ENCODE measurements at regions not wholly inside any gene's neighbourhood (a gene's known extent, or its start where the extent isn't known, plus 50 kb on each side); places are given as distances from the start of the nearest gene placed in this dataset.

DNA sequence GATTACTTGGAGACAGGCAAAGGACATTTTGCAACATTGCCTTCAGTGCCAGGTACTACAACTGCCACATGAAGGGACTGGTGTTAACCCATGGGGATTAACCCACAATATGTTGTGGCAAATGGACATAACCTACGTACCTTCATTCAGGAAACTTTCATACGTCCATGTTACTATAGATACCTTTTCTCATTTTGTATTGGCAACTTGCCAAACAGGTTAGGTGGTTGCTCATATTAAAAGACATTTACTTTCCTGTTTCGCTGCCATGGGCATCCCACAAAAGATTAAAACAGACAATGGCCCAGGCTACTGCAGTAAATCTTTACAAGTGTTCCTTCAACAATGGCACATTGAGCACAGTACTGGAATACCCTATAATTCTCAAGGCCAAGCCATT lies 925.3 kb downstream of the SLITRK6 start:
- Histone ChIP-seq H3K4me3 (no peak overlapping the region), H3K36me3 (no peaks in the 10 kb centered on the region), H3K27me3 (replicated peaks) (no peaks in the 10 kb centered on the region), H3K4me1 (replicated peaks) (no peaks in the 10 kb centered on the region), H3K27ac (no peak overlapping the region), H3K9me3 (replicated peaks) (no peaks in the 10 kb centered on the region)
- no peak for DNase-seq (ENCODE audit: low read depth in 1 of 2, low spot score in 2 of 2)

DNA sequence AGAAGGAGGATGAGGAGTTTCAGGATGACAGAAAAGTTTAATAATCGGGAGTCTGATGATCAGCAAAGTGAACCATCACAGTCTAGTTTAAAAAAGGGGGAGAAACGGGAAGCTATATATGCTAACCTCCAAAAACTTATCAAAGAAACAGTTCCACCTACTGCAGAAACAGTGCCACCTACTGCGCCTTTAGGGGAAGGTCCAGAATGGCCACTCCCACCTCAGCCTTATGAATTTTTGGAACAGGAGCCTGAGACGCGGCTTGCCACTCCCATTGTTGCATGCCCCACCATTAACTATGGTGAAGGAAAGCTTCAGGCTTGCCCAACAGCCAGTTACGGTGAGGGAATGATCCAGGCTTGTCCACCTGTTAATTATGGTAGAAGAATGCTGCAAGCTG lies 929.0 kb downstream of the SLITRK6 start:
- H3K9me3 ChIP-seq (replicated peaks), result no peaks in the 10 kb centered on the region
- no peak for DNase-seq (ENCODE audit: low read depth in 1 of 2, low spot score in 2 of 2)
- no peaks in the 10 kb centered on the region for H3K36me3 ChIP-seq
- no peaks in the 10 kb centered on the region for H3K27me3 ChIP-seq (replicated peaks)
- no peak overlapping the region for H3K27ac ChIP-seq
- no peaks in the 10 kb centered on the region for H3K4me1 ChIP-seq (replicated peaks)
- H3K4me3 ChIP-seq, result no peak overlapping the region

DNA sequence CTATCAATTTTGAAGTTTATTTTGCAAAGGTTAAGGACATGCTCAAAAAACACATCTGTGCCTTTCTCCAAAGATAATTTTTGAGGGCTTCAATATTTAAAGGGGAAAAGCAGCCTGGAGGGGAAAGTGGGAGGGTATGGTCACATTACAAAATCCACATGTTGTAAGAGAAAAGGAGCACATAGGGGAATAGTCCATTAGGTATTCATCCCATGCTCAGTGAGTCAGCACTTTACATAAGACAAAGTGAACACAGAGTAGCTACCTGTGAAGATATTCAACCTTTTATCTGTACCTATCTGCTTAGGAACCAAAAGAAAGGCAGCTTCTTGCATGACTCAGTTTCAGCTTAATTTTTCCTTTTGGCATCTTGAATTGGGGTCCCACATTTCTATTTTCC lies 932.0 kb downstream of the SLITRK6 start:
- Histone ChIP-seq H3K4me3 (no peak overlapping the region), H3K36me3 (no peaks in the 10 kb centered on the region), H3K9me3 (replicated peaks) (no peaks in the 10 kb centered on the region), H3K4me1 (replicated peaks) (no peaks in the 10 kb centered on the region), H3K27me3 (replicated peaks) (no peaks in the 10 kb centered on the region), H3K27ac (no peak overlapping the region)
- no peak for DNase-seq (ENCODE audit: low read depth in 1 of 2, low spot score in 2 of 2)

DNA sequence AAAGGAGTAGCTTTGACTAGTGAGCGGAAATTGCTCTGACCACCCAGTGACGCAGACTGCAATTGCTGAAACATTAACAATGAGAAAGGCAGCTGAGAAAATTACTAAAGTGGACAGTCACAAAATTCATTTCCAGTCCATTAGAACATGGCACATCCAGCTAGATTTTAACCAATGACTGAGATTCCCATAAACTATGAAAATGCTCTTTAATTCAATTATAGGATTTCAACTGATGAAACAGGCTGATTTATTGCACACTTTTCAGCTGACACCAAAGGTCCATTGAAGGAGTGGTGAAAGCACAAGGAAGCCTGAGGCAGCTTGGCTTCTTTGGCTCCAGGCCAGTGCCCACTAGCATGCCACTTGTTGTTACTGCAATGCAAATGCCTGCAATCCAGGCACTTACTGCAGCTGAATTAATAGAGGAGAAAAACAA lies 933.4 kb downstream of the SLITRK6 start:
- Histone ChIP-seq H3K36me3 (no peaks in the 10 kb centered on the region), H3K27me3 (replicated peaks) (no peaks in the 10 kb centered on the region), H3K27ac (no peak overlapping the region), H3K9me3 (replicated peaks) (no peaks in the 10 kb centered on the region), H3K4me1 (replicated peaks) (no peaks in the 10 kb centered on the region), H3K4me3 (no peak overlapping the region)
- no peak for DNase-seq (ENCODE audit: low read depth in 1 of 2, low spot score in 2 of 2)

DNA sequence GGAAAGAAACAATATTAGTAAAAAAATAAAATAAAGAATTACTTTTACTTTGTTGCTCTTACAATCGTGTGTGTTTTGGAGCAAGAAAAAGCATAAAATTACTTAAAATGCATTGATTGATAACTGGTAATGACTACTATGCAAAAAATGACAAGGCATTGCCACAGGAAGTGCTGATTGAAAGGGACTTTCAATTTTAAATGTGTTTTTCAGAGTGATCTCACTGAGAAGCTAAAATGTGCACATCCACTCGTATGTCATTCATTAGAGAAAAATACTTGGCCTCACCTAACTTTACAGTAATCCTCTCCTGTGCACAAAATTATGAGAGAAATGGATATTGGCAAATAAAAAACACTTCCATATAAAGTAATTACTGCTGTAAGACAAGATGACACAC lies 934.9 kb downstream of the SLITRK6 start:
- Histone ChIP-seq H3K4me1 (replicated peaks) (no peaks in the 10 kb centered on the region), H3K27ac (no peak overlapping the region), H3K27me3 (replicated peaks) (no peaks in the 10 kb centered on the region), H3K9me3 (replicated peaks) (no peaks in the 10 kb centered on the region), H3K36me3 (no peaks in the 10 kb centered on the region), H3K4me3 (no peak overlapping the region)
- DNase-seq (ENCODE audit: low read depth in 1 of 2, low spot score in 2 of 2), result no peak

DNA sequence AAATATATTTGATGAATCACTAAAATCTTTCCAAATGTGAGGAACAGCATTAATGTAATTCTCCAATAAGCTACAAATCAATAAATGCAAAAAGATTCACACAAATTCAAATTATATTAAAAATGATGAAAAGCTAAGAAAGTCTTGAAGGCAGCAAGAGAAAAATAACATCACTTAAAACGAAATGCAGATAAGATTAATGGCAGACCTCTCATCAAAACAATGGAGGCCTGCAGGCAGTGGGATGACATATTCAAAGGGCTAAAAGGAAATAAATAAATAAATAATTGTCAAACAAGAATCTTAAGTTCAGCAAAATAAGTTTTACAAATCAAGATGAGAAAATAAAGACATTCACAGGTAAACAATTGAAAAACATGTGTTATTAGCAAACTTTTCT lies 952.1 kb downstream of the SLITRK6 start:
- no peak overlapping the region for H3K4me3 ChIP-seq
- H3K4me1 ChIP-seq (replicated peaks), result no peaks in the 10 kb centered on the region
- no peaks in the 10 kb centered on the region for H3K9me3 ChIP-seq (replicated peaks)
- no peak overlapping the region for H3K27ac ChIP-seq
- no peak for DNase-seq (ENCODE audit: low read depth in 1 of 2, low spot score in 2 of 2)
- no peaks in the 10 kb centered on the region for H3K27me3 ChIP-seq (replicated peaks)
- H3K36me3 ChIP-seq, result no peaks in the 10 kb centered on the region

DNA sequence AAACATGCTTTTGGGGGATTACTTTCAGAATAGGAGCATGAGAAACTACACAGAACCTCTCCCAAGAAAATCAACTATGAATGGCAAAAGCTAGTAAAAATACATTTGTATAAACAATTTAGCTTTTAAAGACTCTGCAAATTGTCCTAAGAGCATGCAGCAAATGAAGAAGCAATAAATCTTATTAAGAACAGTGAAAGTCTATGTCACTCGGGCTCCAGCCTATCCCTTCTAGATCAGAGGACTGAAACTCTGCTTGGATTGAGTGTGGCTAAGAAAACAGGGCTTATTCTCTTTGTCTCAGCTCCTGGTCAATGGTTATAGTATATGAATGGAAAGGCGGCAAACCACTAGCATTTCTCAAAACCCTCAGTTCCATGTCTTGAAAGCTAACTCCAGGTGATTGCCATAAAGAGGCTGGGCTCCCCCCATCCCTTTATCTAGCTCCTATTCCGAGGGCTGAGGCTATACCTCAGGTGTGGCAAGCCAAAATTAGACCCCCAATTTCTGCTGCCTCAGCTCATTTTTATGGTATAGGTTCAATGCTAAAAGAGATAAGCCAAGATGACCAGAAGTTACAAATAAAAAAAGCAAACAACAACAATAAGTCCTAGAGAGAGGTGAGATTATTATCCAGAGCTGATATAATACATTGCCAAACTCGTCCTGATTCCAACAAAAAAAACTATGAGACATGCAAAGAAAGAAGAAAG lies 953.2 kb downstream of the SLITRK6 start:
- DNase-seq (ENCODE audit: low read depth in 1 of 2, low spot score in 2 of 2), result no peak
- Histone ChIP-seq H3K36me3 (no peaks in the 10 kb centered on the region), H3K27ac (no peak overlapping the region), H3K4me3 (no peak overlapping the region), H3K9me3 (replicated peaks) (no peaks in the 10 kb centered on the region), H3K27me3 (replicated peaks) (no peaks in the 10 kb centered on the region), H3K4me1 (replicated peaks) (no peaks in the 10 kb centered on the region)

DNA sequence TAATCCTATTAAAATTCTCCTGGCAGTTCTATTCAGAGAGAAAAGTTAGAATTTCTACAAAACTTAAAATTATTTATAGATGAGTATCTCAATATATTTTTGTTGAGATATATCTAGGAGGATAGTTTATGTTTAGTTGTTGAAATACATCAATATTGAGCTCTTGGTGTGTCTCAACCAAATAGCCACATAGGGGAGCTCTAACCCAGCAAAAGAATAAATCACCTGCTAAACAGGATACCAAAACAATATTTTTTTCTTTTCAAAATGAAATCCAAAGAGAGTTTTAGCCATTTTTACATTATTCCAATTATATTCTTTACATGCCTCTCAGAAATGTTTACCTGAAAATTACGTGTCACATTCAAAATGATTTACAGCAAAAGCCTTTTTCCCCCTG lies 954.7 kb downstream of the SLITRK6 start:
- DNase-seq (ENCODE audit: low read depth in 1 of 2, low spot score in 2 of 2), result no peak
- no peaks in the 10 kb centered on the region for H3K9me3 ChIP-seq (replicated peaks)
- no peaks in the 10 kb centered on the region for H3K4me1 ChIP-seq (replicated peaks)
- H3K27me3 ChIP-seq (replicated peaks), result no peaks in the 10 kb centered on the region
- no peak overlapping the region for H3K27ac ChIP-seq
- no peak overlapping the region for H3K4me3 ChIP-seq
- no peaks in the 10 kb centered on the region for H3K36me3 ChIP-seq

DNA sequence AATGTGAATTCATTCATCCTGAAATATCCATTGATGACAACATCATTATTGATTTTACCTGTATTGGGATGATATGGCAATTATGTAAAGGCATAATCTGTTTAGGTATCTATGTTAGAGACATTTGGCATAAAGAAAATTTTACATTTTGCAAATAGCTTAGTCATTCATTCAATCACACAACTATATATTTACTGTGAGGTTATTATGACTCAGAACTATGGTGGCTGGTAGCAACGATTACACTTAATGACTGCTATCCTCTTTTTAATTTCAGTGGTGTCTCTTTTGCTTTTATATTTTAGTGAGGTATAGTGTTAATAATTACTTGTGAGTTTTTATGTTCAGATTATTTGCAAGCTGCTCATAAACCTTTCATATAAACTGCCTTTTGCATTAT lies 955.9 kb downstream of the SLITRK6 start:
- Histone ChIP-seq H3K9me3 (replicated peaks) (no peaks in the 10 kb centered on the region), H3K36me3 (no peaks in the 10 kb centered on the region), H3K27me3 (replicated peaks) (no peaks in the 10 kb centered on the region), H3K4me1 (replicated peaks) (no peaks in the 10 kb centered on the region), H3K27ac (no peak overlapping the region), H3K4me3 (no peak overlapping the region)
- no peak for DNase-seq (ENCODE audit: low read depth in 1 of 2, low spot score in 2 of 2)

DNA sequence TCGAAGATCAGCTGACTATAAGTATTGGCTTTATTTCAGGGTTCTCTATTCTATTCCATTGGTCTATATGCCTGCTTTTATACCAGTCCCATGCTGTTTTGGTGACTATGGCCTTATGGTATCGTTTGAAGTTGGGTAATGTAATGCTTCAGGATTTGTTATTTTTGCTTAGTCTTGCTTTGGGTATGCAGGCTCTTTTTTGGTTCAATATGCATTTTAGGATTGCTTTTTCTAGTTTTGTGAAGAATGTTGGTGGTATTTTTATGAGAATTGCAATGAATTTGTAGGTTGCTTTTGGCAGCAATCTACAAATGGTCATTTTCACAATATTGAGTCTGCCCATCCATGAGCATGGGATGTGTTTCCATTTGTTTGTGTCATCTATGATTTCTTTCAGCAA lies 951.9 kb upstream of the SLITRK1 start:
- Histone ChIP-seq H3K27me3 (replicated peaks) (no peaks in the 10 kb centered on the region), H3K27ac (no peak overlapping the region), H3K4me1 (replicated peaks) (no peaks in the 10 kb centered on the region), H3K4me3 (no peak overlapping the region), H3K36me3 (no peaks in the 10 kb centered on the region), H3K9me3 (replicated peaks) (no peaks in the 10 kb centered on the region)
- DNase-seq (ENCODE audit: low read depth in 1 of 2, low spot score in 2 of 2), result no peak

DNA sequence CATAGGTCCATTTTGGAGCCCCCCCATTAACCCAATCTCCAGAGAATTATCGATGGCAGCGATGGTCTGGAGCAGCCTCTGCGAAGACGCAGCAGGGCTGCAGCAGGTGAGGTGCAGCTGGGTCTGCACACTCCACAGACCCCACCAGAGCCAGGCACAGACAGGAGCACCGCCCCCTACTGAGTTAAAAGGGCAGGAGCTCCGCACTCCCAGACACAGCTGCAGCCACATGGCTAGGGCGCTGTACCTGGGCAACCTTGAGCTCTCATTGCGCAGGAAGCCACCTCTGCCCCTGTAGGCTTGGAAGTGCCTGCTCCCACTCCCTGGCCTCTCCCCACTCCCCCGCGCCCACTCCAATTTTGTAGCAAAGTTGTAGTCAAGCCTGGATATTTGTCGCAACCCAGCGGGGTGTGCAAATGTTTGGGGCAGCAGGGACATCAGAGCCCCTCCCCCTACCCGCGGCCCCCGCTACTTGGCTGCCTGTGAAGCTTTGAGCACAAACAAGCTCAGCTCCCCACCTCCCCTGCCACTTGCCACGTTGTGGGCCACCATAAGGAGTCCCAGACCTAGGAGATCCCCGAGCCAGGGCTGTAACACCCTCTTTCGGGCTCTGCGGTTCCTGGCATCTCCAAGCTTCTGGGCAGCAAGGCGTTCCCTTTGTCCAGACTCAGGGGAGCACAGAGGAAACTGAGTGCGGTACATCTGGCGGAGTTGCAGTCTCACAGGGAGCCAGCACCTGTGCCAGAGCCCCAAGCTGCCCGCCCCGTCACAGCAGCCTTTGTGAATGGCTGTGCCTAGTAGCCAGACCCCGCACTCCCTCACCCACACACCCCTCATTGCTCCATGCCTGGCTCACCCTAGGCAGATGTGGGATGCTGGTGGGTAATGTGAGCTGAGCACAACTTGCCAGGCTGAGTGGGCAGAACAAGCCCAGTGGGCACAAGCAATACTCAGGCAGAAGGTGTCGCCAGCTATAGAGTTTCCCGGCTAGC lies 949.7 kb upstream of the SLITRK1 start:
- H3K4me3 ChIP-seq, result no peak overlapping the region
- DNase-seq (ENCODE audit: low read depth in 1 of 2, low spot score in 2 of 2), result no peak
- no peaks in the 10 kb centered on the region for H3K36me3 ChIP-seq
- H3K27me3 ChIP-seq (replicated peaks), result no peaks in the 10 kb centered on the region
- no peak overlapping the region for H3K27ac ChIP-seq
- H3K9me3 ChIP-seq (replicated peaks), result no peaks in the 10 kb centered on the region
- H3K4me1 ChIP-seq (replicated peaks), result no peaks in the 10 kb centered on the region

DNA sequence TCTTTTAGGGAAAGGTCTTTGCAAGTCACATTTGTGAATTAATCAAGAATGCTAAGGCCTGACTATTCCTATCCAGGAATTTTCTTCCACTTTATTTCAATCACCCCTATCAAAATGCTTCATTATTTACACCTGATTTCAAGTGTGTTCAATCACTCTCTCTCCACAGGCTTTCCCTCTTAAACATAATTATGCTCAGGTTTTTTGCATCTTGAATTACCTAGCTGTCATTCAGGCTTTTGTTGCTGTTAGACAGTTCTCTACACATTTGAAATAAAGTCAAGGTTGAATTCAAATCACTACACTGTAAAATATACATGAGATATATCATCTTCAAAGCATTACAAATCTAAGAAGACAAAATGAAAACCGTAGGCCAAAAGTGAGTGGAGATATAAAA lies 941.3 kb upstream of the SLITRK1 start:
- Histone ChIP-seq H3K27ac (no peak overlapping the region), H3K27me3 (replicated peaks) (no peaks in the 10 kb centered on the region; the same call in 1 of the 2 replicates), H3K4me3 (no peak overlapping the region), H3K9me3 (replicated peaks) (no peaks in the 10 kb centered on the region), H3K4me1 (replicated peaks) (no peaks in the 10 kb centered on the region), H3K36me3 (no peaks in the 10 kb centered on the region)
- no peak for DNase-seq (ENCODE audit: low read depth in 1 of 2, low spot score in 2 of 2)

DNA sequence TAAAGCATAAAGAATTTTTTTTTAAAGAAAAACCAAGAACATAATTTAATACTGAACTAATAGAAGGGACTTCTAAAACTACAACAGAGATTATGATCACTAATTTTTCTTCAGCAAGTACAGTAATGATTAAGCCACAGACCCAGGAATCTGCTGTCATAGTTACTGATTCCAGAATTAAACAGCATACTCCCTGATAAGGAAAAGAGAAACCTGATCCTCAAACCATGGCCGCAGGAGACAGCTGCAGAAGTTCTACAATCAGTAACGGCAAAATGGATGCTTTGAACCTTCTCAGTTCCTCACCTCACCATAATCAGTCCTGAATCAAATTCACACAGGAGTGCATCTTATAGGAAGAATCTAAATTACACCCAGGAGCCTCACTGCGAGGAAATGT lies 939.0 kb upstream of the SLITRK1 start:
- no peak for DNase-seq (ENCODE audit: low read depth in 1 of 2, low spot score in 2 of 2)
- no peak overlapping the region for H3K4me3 ChIP-seq
- no peaks in the 10 kb centered on the region for H3K4me1 ChIP-seq (replicated peaks)
- no peak overlapping the region for H3K27ac ChIP-seq
- no peaks in the 10 kb centered on the region for H3K36me3 ChIP-seq
- no peaks in the 10 kb centered on the region for H3K9me3 ChIP-seq (replicated peaks)
- H3K27me3 ChIP-seq (replicated peaks), result no peaks in the 10 kb centered on the region; the same call in 1 of the 2 replicates

DNA sequence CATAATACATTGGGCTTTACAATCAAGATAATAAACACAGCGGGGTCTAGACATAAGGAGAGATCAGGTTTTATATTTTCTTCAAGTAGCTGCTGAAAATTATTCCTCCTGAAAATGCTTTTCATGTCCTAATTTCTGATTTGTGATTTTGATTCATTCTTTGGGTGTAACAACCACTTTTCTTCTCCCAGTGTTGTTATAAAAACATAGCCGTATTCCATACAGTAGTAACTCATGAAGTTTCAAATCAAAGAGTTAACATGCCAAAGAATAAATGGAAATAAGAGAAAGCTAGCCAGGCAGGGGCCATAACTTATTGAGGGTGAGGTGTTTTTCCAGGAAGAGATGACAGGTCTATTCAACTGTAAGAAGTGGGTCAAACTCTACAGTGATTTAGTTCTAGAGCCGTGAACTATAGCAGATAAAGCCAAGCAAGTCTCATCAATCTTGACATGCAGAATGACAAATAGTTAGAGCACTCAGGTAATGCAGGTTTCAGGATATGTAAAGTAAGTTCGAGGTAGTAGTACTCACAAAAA lies 934.4 kb upstream of the SLITRK1 start:
- no peak overlapping the region for H3K4me3 ChIP-seq
- H3K4me1 ChIP-seq (replicated peaks), result no peaks in the 10 kb centered on the region
- H3K36me3 ChIP-seq, result no peaks in the 10 kb centered on the region
- H3K27me3 ChIP-seq (replicated peaks), result no peaks in the 10 kb centered on the region; the same call in 1 of the 2 replicates
- no peak for DNase-seq (ENCODE audit: low read depth in 1 of 2, low spot score in 2 of 2)
- H3K27ac ChIP-seq, result no peak overlapping the region
- no peaks in the 10 kb centered on the region for H3K9me3 ChIP-seq (replicated peaks)
